Endothelial cell of umbilical vein (primary cell): ENCODE measurements at regions not wholly inside any gene's neighbourhood (a gene's known extent, or its start where the extent isn't known, plus 50 kb on each side); places are given as distances from the start of the nearest gene placed in this dataset.

Source experiments
- BruUV-seq: library from RNA; stranded (reverse); fragments of 400-500 nt; replicated peaks from 2 replicates; lab custom pipeline; 2021; lab: Mats Ljungman, UMichigan
- CTCF ChIA-PET: fragments of 300-600, 350-600 bp; sonication (Branson Sonifier 250); formaldehyde crosslinking; loops from one replicate; lab custom pipeline; 2021; ENCODE audit warnings: antibody characterized with exemption, inconsistent platforms; lab: Charles Lee
- POLR2A ChIA-PET: fragments of 300-600, 350-600 bp; sonication (Branson Sonifier 250); formaldehyde crosslinking; loops from one replicate; lab custom pipeline; 2021; ENCODE audit warnings: antibody characterized with exemption, inconsistent platforms; lab: Charles Lee
- DNase-seq: peaks from one replicate; pipeline ENCODE4 v3.0.0-alpha.2; 2011; ENCODE audit warnings: low read depth, low spot score
- FAIRE-seq: peaks from 2 replicates; lab custom pipeline; 2011; peaks lifted over from hg19 to GRCh38; lab: Jason Lieb, UNC
- H2AFZ ChIP-seq: 2 replicates; pipeline ENCODE4 v1.6.0; 2012; ENCODE audit warnings: low read depth, low read length, control low read depth, inconsistent platforms
- H3K27ac ChIP-seq: 2 replicates; pipeline ENCODE4 v1.5.1; 2011; ENCODE audit warnings: low read depth, mild to moderate bottlenecking, control low read depth, low read length, moderate library complexity; ENCODE audit not compliant: insufficient read depth
- H3K27me3 ChIP-seq, 2 experiments: 2 replicates each; pipeline versions ENCODE4 v1.6.0 to v1.6.1; 2011; ENCODE audit warnings: low read length in 2 of 2, mixed read lengths in 1 of 2; ENCODE audit not compliant: control insufficient read depth in 2 of 2, insufficient read depth in 2 of 2
- H3K36me3 ChIP-seq, 2 experiments: 2 replicates in 1 of 2; 3 replicates in 1 of 2; pipeline ENCODE4 v1.5.1; 2011; ENCODE audit warnings: low read length in 2 of 2, mild to moderate bottlenecking in 1 of 2, moderate library complexity in 1 of 2; ENCODE audit not compliant: control insufficient read depth in 2 of 2, insufficient read depth in 2 of 2; ENCODE audit errors: extremely low read depth in 1 of 2
- H3K4me1 ChIP-seq: 3 replicates; pipeline ENCODE4 v1.5.1; 2011; ENCODE audit warnings: mild to moderate bottlenecking, low read length; ENCODE audit not compliant: control insufficient read depth, insufficient read depth; ENCODE audit errors: extremely low read depth
- H3K4me2 ChIP-seq: 2 replicates; pipeline ENCODE4 v1.6.1; 2011; ENCODE audit warnings: low read length, control low read depth, mixed read lengths; ENCODE audit not compliant: insufficient read depth
- H3K4me3 ChIP-seq, 3 experiments: fragments of 200-600 bp in 1 of 3; sonication (generic), shearing (Covaris generic) in 1 of 3; replicated peaks in 1 of 3; 2 replicates each; pipeline ENCODE4 v1.5.1; 2011 to 2016; ENCODE audit warnings: control low read depth in 3 of 3, low read length in 3 of 3, mild to moderate bottlenecking in 2 of 3, inconsistent platforms in 1 of 3, low read depth in 1 of 3, moderate library complexity in 1 of 3; ENCODE audit not compliant: insufficient read depth in 1 of 3
- H3K79me2 ChIP-seq: 2 replicates; pipeline ENCODE4 v1.6.0; 2012; ENCODE audit warnings: low read length, inconsistent platforms; ENCODE audit not compliant: control insufficient read depth, insufficient read depth
- H3K9ac ChIP-seq: replicated peaks from 2 replicates; pipeline ENCODE3; 2011; ENCODE audit warnings: low read length, control low read depth; ENCODE audit not compliant: insufficient read depth; ENCODE audit errors: extremely low read depth
- H3K9me1 ChIP-seq: replicated peaks from 3 replicates; pipeline ENCODE4 v1.6.0; 2011; ENCODE audit warnings: mild to moderate bottlenecking, low read length; ENCODE audit not compliant: control insufficient read depth, insufficient read depth; ENCODE audit errors: extremely low read depth
- H3K9me3 ChIP-seq: replicated peaks from 2 replicates; pipeline ENCODE4 v1.5.1; 2012; ENCODE audit warnings: low read length, inconsistent platforms; ENCODE audit not compliant: control insufficient read depth, insufficient read depth
- H4K20me1 ChIP-seq: replicated peaks from 2 replicates; pipeline ENCODE3; 2011; ENCODE audit warnings: mild to moderate bottlenecking, low read length; ENCODE audit not compliant: control insufficient read depth, insufficient read depth; ENCODE audit errors: extremely low read depth
- CTCF ChIP-seq, 2 donors: IDR thresholded peaks; 1 replicate in 1 of 2; 2 replicates in 1 of 2; pipeline ENCODE4 v1.5.1; 2011; ENCODE audit warnings: low read length in 2 of 2, mild to moderate bottlenecking in 2 of 2, moderate library complexity in 2 of 2, control low read depth in 1 of 2, inconsistent platforms in 1 of 2, low read depth in 1 of 2; ENCODE audit not compliant: insufficient read depth in 1 of 2; ENCODE audit errors: extremely low read depth in 1 of 2
- EZH2 ChIP-seq: IDR thresholded peaks from 2 replicates; pipeline ENCODE4 v1.6.1; 2012; ENCODE audit warnings: borderline replicate concordance, low read depth, mild to moderate bottlenecking, moderate library complexity, low read length, inconsistent platforms; ENCODE audit not compliant: severe bottlenecking
- FOS ChIP-seq: IDR thresholded peaks from 2 replicates; pipeline ENCODE4 v1.6.1; 2011; ENCODE audit warnings: mild to moderate bottlenecking, low read length, moderate library complexity, borderline replicate concordance; ENCODE audit not compliant: insufficient read depth
- GATA2 ChIP-seq: IDR thresholded peaks from 2 replicates; pipeline ENCODE4 v1.7.0; 2011; ENCODE audit warnings: low read depth, mild to moderate bottlenecking, moderate library complexity, mixed read lengths, low read length; ENCODE audit not compliant: insufficient read length, insufficient read depth
- JUN ChIP-seq: IDR thresholded peaks from 2 replicates; pipeline ENCODE4 v1.6.1; 2011; ENCODE audit warnings: borderline replicate concordance, low read depth; ENCODE audit not compliant: insufficient read length, insufficient read depth
- MYC ChIP-seq: IDR thresholded peaks from one replicate; pipeline ENCODE4 v1.6.1; 2011; ENCODE audit warnings: mild to moderate bottlenecking, low read depth, low read length
- POLR2A ChIP-seq: IDR thresholded peaks from 2 replicates; pipeline ENCODE4 v1.6.1; 2012; ENCODE audit warnings: low read depth, mild to moderate bottlenecking, control low read depth, low read length
- POLR2AphosphoS5 ChIP-seq: IDR thresholded peaks from 2 replicates; pipeline ENCODE4 v1.6.1; 2012; ENCODE audit warnings: low read depth, mild to moderate bottlenecking, control low read depth, low read length, moderate library complexity; ENCODE audit not compliant: insufficient read depth
- dilution Hi-C: fragments of 300-500 bp; cut with MboI; formaldehyde crosslinking; loops from one replicate; pipeline ENCODE4 v1.15.0; 2019; ENCODE audit warnings: low sequenced_read_pairs; ENCODE audit not compliant: extremely low pct_ligation_motif_present
- intact Hi-C: fragments of 100-400 bp; cut with micrococcal nuclease; formaldehyde crosslinking; loops from one replicate; pipeline ENCODE4 v1.10.0; 2022
- TF ChIP-seq, protein P1 (sequence below): IDR thresholded peaks from 2 replicates; pipeline ENCODE4 v1.6.1; 2011; ENCODE audit not compliant: insufficient read depth, insufficient read length

- Histone ChIP-seq H4K20me1 (no peaks in the 10 kb centered on the region), H3K4me2 (no peak overlapping the region), H3K9me3 (no peaks in the 10 kb centered on the region), H2AFZ (no peak overlapping the region), H3K27ac (no peak overlapping the region), H3K4me1 (no peaks in the 10 kb centered on the region), H3K79me2 (no peaks in the 10 kb centered on the region), H3K9me1 (no peaks in the 10 kb centered on the region), H3K4me3 (no peak overlapping the region), H3K36me3 (no peaks in the 10 kb centered on the region), H3K9ac (no peak overlapping the region), H3K27me3 (no peaks in the 10 kb centered on the region)
- no peak for TF ChIP-seq POLR2AphosphoS5
- TF ChIP-seq EZH2, result no peak
- TF ChIP-seq, protein P1, sequence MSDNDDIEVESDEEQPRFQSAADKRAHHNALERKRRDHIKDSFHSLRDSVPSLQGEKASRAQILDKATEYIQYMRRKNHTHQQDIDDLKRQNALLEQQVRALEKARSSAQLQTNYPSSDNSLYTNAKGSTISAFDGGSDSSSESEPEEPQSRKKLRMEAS, result no peak
- TF ChIP-seq JUN, result no peak
- no peak for TF ChIP-seq GATA2
- TF ChIP-seq POLR2A, result no peak
- no peak for TF ChIP-seq FOS
- POLR2A ChIA-PET, result no interaction called here
- no peak for DNase-seq
- dilution Hi-C loops, result no loop called here
- no peak for FAIRE-seq
- no TSS peak for BruUV-seq
- intact Hi-C loops, result no loop called here
- CTCF ChIA-PET, result no interaction called here
Observed at GRCh38 chr2:51595836-51596235, 563.9 kb upstream of the NRXN1 start.

GRCh38 chr2:51581636-51582267 lies 549.8 kb upstream of the NRXN1 start:
- no peak overlapping the region for H2AFZ ChIP-seq
- intact Hi-C loops (no loop called here), dilution Hi-C loops (no loop called here)
- H3K4me1 ChIP-seq, result no peaks in the 10 kb centered on the region
- H3K9me1 ChIP-seq, result no peaks in the 10 kb centered on the region
- no peaks in the 10 kb centered on the region for H3K79me2 ChIP-seq
- no peaks in the 10 kb centered on the region for H3K36me3 ChIP-seq
- no peak overlapping the region for H3K27ac ChIP-seq
- H3K4me2 ChIP-seq, result no peak overlapping the region
- DNase-seq (no peak), FAIRE-seq (no peak)
- BruUV-seq, result no TSS peak
- CTCF ChIA-PET, result no interaction called here
- POLR2A ChIA-PET, result no interaction called here
- no peak overlapping the region for H3K4me3 ChIP-seq
- H4K20me1 ChIP-seq, result no peaks in the 10 kb centered on the region
- no peaks in the 10 kb centered on the region for H3K27me3 ChIP-seq
- no peak overlapping the region for H3K9ac ChIP-seq
- TF ChIP-seq POLR2AphosphoS5 (no peak), JUN (no peak), POLR2A (no peak), EZH2 (no peak), MYC (no peak), CTCF (IDR thresholded peaks at IDR 0.05; ENCODE audit: extremely low read depth in 1 of 2, insufficient read depth in 1 of 2, low read depth in 1 of 2, low read length in 2 of 2) (no peak), FOS (no peak), GATA2 (no peak)
- TF ChIP-seq, protein P1, result no peak
- no peaks in the 10 kb centered on the region for H3K9me3 ChIP-seq
